IMR-90 (cell line): ENCODE measurements at regions not wholly inside any gene's neighbourhood (a gene's known extent, or its start where the extent isn't known, plus 50 kb on each side); places are given as distances from the start of the nearest gene placed in this dataset.

ENCODE experiments used
- BHLHE40 ChIP-seq: fragments of 150-350 bp; IDR thresholded peaks from 2 replicates; pipeline ENCODE4 v1.6.1; 2016; ENCODE audit warnings: mild to moderate bottlenecking, low read depth, low read length
- CEBPB ChIP-seq: IDR thresholded peaks from 2 replicates; pipeline ENCODE4 v1.6.1; 2012; ENCODE audit warnings: low read depth, low read length, improper control_type of control experiment
- CHD1 ChIP-seq: IDR thresholded peaks from 2 replicates; pipeline ENCODE4 v1.6.1; 2012; ENCODE audit warnings: low read depth, low read length, improper control_type of control experiment
- CTCF ChIP-seq: conservative IDR thresholded peaks from 2 replicates; pipeline ENCODE4 v1.5.1; 2012; ENCODE audit warnings: mild to moderate bottlenecking, low read depth, low read length, improper control_type of control experiment
- ELK1 ChIP-seq: fragments of 150-350 bp; IDR thresholded peaks from 2 replicates; pipeline ENCODE4 v1.6.1; 2016; ENCODE audit warnings: low read depth, mild to moderate bottlenecking, low read length, moderate library complexity, borderline replicate concordance
- FOS ChIP-seq: fragments of 150-350 bp; IDR thresholded peaks from 2 replicates; pipeline ENCODE4 v1.6.1; 2016; ENCODE audit warnings: low read depth, low read length
- MAFK ChIP-seq: IDR thresholded peaks from 2 replicates; pipeline ENCODE4 v1.6.1; 2012; ENCODE audit warnings: low read depth, low read length, improper control_type of control experiment
- MAZ ChIP-seq: IDR thresholded peaks from 2 replicates; pipeline ENCODE4 v1.6.1; 2012; ENCODE audit warnings: low read depth, mild to moderate bottlenecking, low read length, improper control_type of control experiment, moderate library complexity, borderline replicate concordance
- MXI1 ChIP-seq: IDR thresholded peaks from 2 replicates; pipeline ENCODE4 v1.6.1; 2012; ENCODE audit warnings: low read depth, mild to moderate bottlenecking, low read length, moderate library complexity, borderline replicate concordance
- POLR2A ChIP-seq: IDR thresholded peaks from 2 replicates; pipeline ENCODE4 v1.6.1; 2012; ENCODE audit warnings: mild to moderate bottlenecking, low read depth, low read length
- RAD21 ChIP-seq: IDR thresholded peaks from 2 replicates; pipeline ENCODE4 v1.6.1; 2012; ENCODE audit warnings: low read length, improper control_type of control experiment
- RCOR1 ChIP-seq: IDR thresholded peaks from 2 replicates; pipeline ENCODE4 v1.6.1; 2012; ENCODE audit warnings: mild to moderate bottlenecking, low read length, improper control_type of control experiment; ENCODE audit not compliant: insufficient replicate concordance
- SMC3 ChIP-seq: fragments of 150-350 bp; IDR thresholded peaks from 2 replicates; pipeline ENCODE4 v1.6.1; 2016; ENCODE audit warnings: low read depth, mild to moderate bottlenecking, antibody characterized with exemption, low read length, moderate library complexity
- USF2 ChIP-seq: fragments of 150-350 bp; IDR thresholded peaks from 2 replicates; pipeline ENCODE4 v1.6.1; 2017; ENCODE audit warnings: mild to moderate bottlenecking, antibody characterized with exemption, low read length, low read depth

GRCh38 chr18:41226911-41227310 lies 728.1 kb upstream of the PIK3C3 start:
- no peak for TF ChIP-seq MXI1
- no peak for TF ChIP-seq ELK1
- TF ChIP-seq RAD21, result no peak
- TF ChIP-seq BHLHE40, result no peak
- TF ChIP-seq POLR2A, result no peak
- no peak for TF ChIP-seq CTCF
- no peak for TF ChIP-seq MAZ
- no peak for TF ChIP-seq CEBPB
- TF ChIP-seq SMC3, result no peak
- no peak for TF ChIP-seq CHD1
- TF ChIP-seq MAFK, result no peak
- no peak for TF ChIP-seq USF2
- TF ChIP-seq RCOR1, result no peak
- TF ChIP-seq FOS, result no peak
